ENCODE measurements at regions not wholly inside any gene's neighbourhood (a gene's known extent, or its start where the extent isn't known, plus 50 kb on each side); places are given as distances from the start of the nearest gene placed in this dataset.

GRCh38 chr2:235141411-235142128, 189.8 kb downstream of the SH3BP4 start:
- no peak for DNase-seq

GRCh38 chr2:235142601-235143000, 190.8 kb downstream of the SH3BP4 start:
- DNase-seq: no peak

- no peak for DNase-seq
Observed at GRCh38 chr2:235143789-235144188, 192.0 kb downstream of the SH3BP4 start.

GRCh38 chr2:235144291-235144690, 192.5 kb downstream of the SH3BP4 start:
- DNase-seq: no peak

- no peak for DNase-seq
Observed at GRCh38 chr2:235146206-235146605, 194.4 kb downstream of the SH3BP4 start.

- DNase-seq: no peak
Observed at GRCh38 chr2:235146871-235147565, 195.2 kb downstream of the SH3BP4 start.

GRCh38 chr2:235148201-235149170, 196.7 kb downstream of the SH3BP4 start:
- no peak for DNase-seq

- no peak for DNase-seq
Observed at GRCh38 chr2:235149240-235149659, 197.4 kb downstream of the SH3BP4 start.

- DNase-seq: no peak
Observed at GRCh38 chr2:235149736-235150135, 197.9 kb downstream of the SH3BP4 start.

GRCh38 chr2:235151152-235151551, 199.3 kb downstream of the SH3BP4 start:
- no peak for DNase-seq

- no peak for DNase-seq
Observed at GRCh38 chr2:235155163-235155562, 203.3 kb downstream of the SH3BP4 start.

- no peak for DNase-seq
Observed at GRCh38 chr2:235156055-235156454, 204.2 kb downstream of the SH3BP4 start.

GRCh38 chr2:235157746-235158482, 206.1 kb downstream of the SH3BP4 start:
- no peak for DNase-seq

GRCh38 chr2:235160281-235160810, 208.5 kb downstream of the SH3BP4 start:
- DNase-seq: no peak

GRCh38 chr2:235161565-235161964, 209.7 kb downstream of the SH3BP4 start:
- no peak for DNase-seq

- DNase-seq: no peak
Observed at GRCh38 chr2:235162082-235162836, 210.4 kb downstream of the SH3BP4 start.

- DNase-seq: no peak
Observed at GRCh38 chr2:235162837-235163197, 211.0 kb downstream of the SH3BP4 start.

GRCh38 chr2:235165136-235165535, 213.3 kb downstream of the SH3BP4 start:
- DNase-seq: no peak

GRCh38 chr2:235165631-235166030, 213.8 kb downstream of the SH3BP4 start:
- DNase-seq: no peak

GRCh38 chr2:235168174-235168979, 216.6 kb downstream of the SH3BP4 start:
- DNase-seq: no peak

GRCh38 chr2:235170016-235170415, 218.2 kb downstream of the SH3BP4 start:
- no peak for DNase-seq
